Ovary (tissue), 3 donors: ENCODE measurements at regions not wholly inside any gene's neighbourhood (a gene's known extent, or its start where the extent isn't known, plus 50 kb on each side); places are given as distances from the start of the nearest gene placed in this dataset.

Experiments used
- EP300 ChIP-seq: sonication (generic); formaldehyde crosslinking; IDR thresholded peaks from one replicate; pipeline ENCODE4 v1.6.1; 2017; ENCODE audit warnings: antibody characterized with exemption
- POLR2A ChIP-seq: fragments of 450-650 bp; IDR thresholded peaks from one replicate; pipeline ENCODE4 v1.6.1; 2017; ENCODE audit warnings: antibody characterized with exemption, mild to moderate bottlenecking, moderate library complexity
- TF ChIP-seq, protein P1 (sequence below), 3 donors: fragments of 450-650 bp in 2 of 3; fragments of 200-600 bp in 1 of 3; IDR thresholded peaks; one replicate each; pipeline versions ENCODE4 v1.5.1 to v1.8.0; 2016 to 2022; ENCODE audit warnings: antibody characterized with exemption in 3 of 3, mild to moderate bottlenecking in 1 of 3
- donor health status: DM: no; HTN: no; CAD: no.

- TF ChIP-seq EP300 (no peak), POLR2A (no peak)
- TF ChIP-seq, protein P1, sequence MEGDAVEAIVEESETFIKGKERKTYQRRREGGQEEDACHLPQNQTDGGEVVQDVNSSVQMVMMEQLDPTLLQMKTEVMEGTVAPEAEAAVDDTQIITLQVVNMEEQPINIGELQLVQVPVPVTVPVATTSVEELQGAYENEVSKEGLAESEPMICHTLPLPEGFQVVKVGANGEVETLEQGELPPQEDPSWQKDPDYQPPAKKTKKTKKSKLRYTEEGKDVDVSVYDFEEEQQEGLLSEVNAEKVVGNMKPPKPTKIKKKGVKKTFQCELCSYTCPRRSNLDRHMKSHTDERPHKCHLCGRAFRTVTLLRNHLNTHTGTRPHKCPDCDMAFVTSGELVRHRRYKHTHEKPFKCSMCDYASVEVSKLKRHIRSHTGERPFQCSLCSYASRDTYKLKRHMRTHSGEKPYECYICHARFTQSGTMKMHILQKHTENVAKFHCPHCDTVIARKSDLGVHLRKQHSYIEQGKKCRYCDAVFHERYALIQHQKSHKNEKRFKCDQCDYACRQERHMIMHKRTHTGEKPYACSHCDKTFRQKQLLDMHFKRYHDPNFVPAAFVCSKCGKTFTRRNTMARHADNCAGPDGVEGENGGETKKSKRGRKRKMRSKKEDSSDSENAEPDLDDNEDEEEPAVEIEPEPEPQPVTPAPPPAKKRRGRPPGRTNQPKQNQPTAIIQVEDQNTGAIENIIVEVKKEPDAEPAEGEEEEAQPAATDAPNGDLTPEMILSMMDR (IDR thresholded peaks at IDR 0.05), result no peak
Observed at GRCh38 chr2:199130501-199130900, 327.2 kb downstream of the SATB2 start.
